Testis (tissue), 2 donors: ENCODE measurements at regions not wholly inside any gene's neighbourhood (a gene's known extent, or its start where the extent isn't known, plus 50 kb on each side); places are given as distances from the start of the nearest gene placed in this dataset.

Experiments used
- POLR2A ChIP-seq: fragments of 450-650 bp; IDR thresholded peaks from one replicate; pipeline ENCODE4 v1.6.1; 2017; ENCODE audit warnings: antibody characterized with exemption, mild to moderate bottlenecking, moderate library complexity
- TF ChIP-seq, protein P1 (sequence below), 3 experiments: fragments of 450-650 bp in 2 of 3; fragments of 200-600 bp in 1 of 3; sonication (generic) in 1 of 3; IDR thresholded peaks; one replicate each; pipeline ENCODE4 v1.5.1; 2016 to 2019; ENCODE audit warnings: antibody characterized with exemption in 3 of 3, mild to moderate bottlenecking in 2 of 3, moderate library complexity in 1 of 3

- TF ChIP-seq, protein P1, sequence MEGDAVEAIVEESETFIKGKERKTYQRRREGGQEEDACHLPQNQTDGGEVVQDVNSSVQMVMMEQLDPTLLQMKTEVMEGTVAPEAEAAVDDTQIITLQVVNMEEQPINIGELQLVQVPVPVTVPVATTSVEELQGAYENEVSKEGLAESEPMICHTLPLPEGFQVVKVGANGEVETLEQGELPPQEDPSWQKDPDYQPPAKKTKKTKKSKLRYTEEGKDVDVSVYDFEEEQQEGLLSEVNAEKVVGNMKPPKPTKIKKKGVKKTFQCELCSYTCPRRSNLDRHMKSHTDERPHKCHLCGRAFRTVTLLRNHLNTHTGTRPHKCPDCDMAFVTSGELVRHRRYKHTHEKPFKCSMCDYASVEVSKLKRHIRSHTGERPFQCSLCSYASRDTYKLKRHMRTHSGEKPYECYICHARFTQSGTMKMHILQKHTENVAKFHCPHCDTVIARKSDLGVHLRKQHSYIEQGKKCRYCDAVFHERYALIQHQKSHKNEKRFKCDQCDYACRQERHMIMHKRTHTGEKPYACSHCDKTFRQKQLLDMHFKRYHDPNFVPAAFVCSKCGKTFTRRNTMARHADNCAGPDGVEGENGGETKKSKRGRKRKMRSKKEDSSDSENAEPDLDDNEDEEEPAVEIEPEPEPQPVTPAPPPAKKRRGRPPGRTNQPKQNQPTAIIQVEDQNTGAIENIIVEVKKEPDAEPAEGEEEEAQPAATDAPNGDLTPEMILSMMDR (IDR thresholded peaks at IDR 0.05): no peak
- no peak for TF ChIP-seq POLR2A
Measured at GRCh38 chr6:149267513-149268043, 49.9 kb upstream of the TAB2 start.
